Gastroesophageal sphincter (tissue), 4 donors: ENCODE measurements at regions not wholly inside any gene's neighbourhood (a gene's known extent, or its start where the extent isn't known, plus 50 kb on each side); places are given as distances from the start of the nearest gene placed in this dataset.

Source experiments
- ATAC-seq: fragments of 150-250 bp; one replicate; pipeline ENCODE4 v1.9.1; 2016; ENCODE audit warnings: mild to moderate bottlenecking, moderate library complexity
- H3K27ac ChIP-seq, 4 donors: fragments of 200-600 bp; sonication (generic) in 3 of 4; 1 replicate in 3 of 4; 2 replicates in 1 of 4; pipeline ENCODE4 v1.5.1; 2016 to 2019
- H3K27me3 ChIP-seq: fragments of 200-600 bp; sonication (generic); one replicate; pipeline ENCODE4 v1.5.1; 2019
- H3K36me3 ChIP-seq, 2 donors: fragments of 200-600 bp; sonication (generic); one replicate each; pipeline ENCODE4 v1.5.1; 2019; ENCODE audit warnings: control low read depth in 1 of 2
- H3K4me1 ChIP-seq, 3 donors: fragments of 200-600 bp; sonication (generic); 1 replicate in 2 of 3; 2 replicates in 1 of 3; pipeline ENCODE4 v1.5.1; 2016 to 2019; ENCODE audit warnings: control low read depth in 2 of 3
- H3K4me3 ChIP-seq, 2 donors: fragments of 200-600 bp; sonication (generic); one replicate each; pipeline ENCODE4 v1.5.1; 2019; ENCODE audit warnings: mild to moderate bottlenecking in 1 of 2, moderate library complexity in 1 of 2
- H3K9me3 ChIP-seq, 3 donors: fragments of 200-600 bp; sonication (generic); one replicate each; pipeline ENCODE4 v1.5.1; 2017 to 2019; ENCODE audit warnings: control low read depth in 2 of 3
- CTCF ChIP-seq, 4 experiments: fragments of 200-600 bp in 2 of 4; fragments of 450-650 bp in 2 of 4; sonication (generic) in 1 of 4; IDR thresholded peaks; one replicate each; pipeline ENCODE4 v1.5.1; 2017 to 2019; ENCODE audit warnings: antibody characterized with exemption in 4 of 4, mild to moderate bottlenecking in 2 of 4, moderate library complexity in 2 of 4
- EP300 ChIP-seq: sonication (generic); formaldehyde crosslinking; IDR thresholded peaks from one replicate; pipeline ENCODE4 v1.6.1; 2017; ENCODE audit warnings: antibody characterized with exemption, mild to moderate bottlenecking
- POLR2A ChIP-seq, 2 donors: fragments of 450-650 bp; IDR thresholded peaks; one replicate each; pipeline ENCODE4 v1.6.1; 2017; ENCODE audit warnings: antibody characterized with exemption in 2 of 2, mild to moderate bottlenecking in 2 of 2, moderate library complexity in 1 of 2
- POLR2AphosphoS5 ChIP-seq: sonication (generic); formaldehyde crosslinking; IDR thresholded peaks from one replicate; pipeline ENCODE4 v1.6.1; 2017; ENCODE audit warnings: antibody characterized with exemption
- WGBS, 2 donors: methylation state at CpG; one replicate each; pipeline ENCODE4 v1.1.5; 2018; ENCODE audit warnings: low coverage in 1 of 2; 5-methylcytosine and 5-hydroxymethylcytosine counted together

DNA sequence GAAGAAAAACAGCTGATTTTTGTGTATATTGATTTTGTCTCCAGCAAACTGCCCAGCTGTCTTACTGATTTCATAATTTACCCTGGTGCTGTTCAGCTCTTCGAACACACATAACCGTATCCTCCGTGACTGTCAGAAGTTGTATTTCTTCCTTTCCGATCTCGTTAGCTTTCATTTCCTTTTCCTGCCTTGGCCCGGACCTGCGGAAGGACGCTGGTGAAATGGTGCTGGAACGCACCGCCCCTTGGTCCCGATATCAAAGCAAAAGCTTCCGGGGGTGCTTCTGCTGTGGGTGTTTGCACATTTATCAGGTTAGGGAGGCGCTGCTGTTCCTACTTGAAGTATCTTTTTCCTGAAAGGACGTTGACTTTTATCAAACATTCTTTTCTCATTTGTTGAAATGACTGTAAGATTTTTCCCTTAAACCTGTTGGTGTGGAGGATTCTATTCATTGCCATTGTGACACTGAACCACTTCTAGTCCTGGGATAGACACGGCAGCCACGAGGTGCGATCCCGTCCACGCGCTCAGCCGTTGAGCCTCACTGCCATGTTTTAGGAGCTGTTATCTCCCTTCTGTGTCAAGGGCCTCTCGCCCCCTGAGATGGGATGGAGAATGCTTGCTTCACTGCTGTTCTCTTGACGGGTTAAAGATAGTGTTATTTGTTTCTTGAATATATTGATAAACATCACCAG, 72.6 kb downstream of the FOXL3 start:
- Histone ChIP-seq H3K9me3 (peaks cover 0 to 10% (median 0%) of the 10 kb centered on the region in 3 donors), H3K36me3 (no peaks in the 10 kb centered on the region), H3K27ac (no peak overlapping the region), H3K4me3 (peak overlapping the region in 1 of 2 donors; percentile 5), H3K4me1 (peaks cover 0 to 5% (median 0%) of the 10 kb centered on the region in 3 donors), H3K27me3 (peaks cover 63% of the 10 kb centered on the region)
- 43 to 58% methylated on average over 13 to 23 of the region's 23 CpGs for WGBS, 2 donors
- TF ChIP-seq CTCF (IDR thresholded peaks at IDR 0.05), result no peak
- no peak for TF ChIP-seq POLR2A (IDR thresholded peaks at IDR 0.05)
- no peak for TF ChIP-seq EP300
- TF ChIP-seq POLR2AphosphoS5, result no peak
- ATAC-seq, result no peak

- no peak for TF ChIP-seq POLR2A (IDR thresholded peaks at IDR 0.05)
- peaks cover 63% of the 10 kb centered on the region for H3K27me3 ChIP-seq
- peaks cover 0 to 3% (median 0%) of the 10 kb centered on the region in 3 donors for H3K9me3 ChIP-seq
- H3K36me3 ChIP-seq, result no peaks in the 10 kb centered on the region
- no peak for ATAC-seq
- H3K4me1 ChIP-seq, result peaks cover 0 to 5% (median 0%) of the 10 kb centered on the region in 3 donors
- 80% methylated on average over 1 of the region's 20 CpGs; no CpG with 5 or more reads in 1 of the 2 donors for WGBS, 2 donors
- H3K4me3 ChIP-seq, result no peak overlapping the region
- no peak overlapping the region for H3K27ac ChIP-seq
These were observed 73.7 kb downstream of the FOXL3 start for GRCh38 chr7:363626-364025.

DNA sequence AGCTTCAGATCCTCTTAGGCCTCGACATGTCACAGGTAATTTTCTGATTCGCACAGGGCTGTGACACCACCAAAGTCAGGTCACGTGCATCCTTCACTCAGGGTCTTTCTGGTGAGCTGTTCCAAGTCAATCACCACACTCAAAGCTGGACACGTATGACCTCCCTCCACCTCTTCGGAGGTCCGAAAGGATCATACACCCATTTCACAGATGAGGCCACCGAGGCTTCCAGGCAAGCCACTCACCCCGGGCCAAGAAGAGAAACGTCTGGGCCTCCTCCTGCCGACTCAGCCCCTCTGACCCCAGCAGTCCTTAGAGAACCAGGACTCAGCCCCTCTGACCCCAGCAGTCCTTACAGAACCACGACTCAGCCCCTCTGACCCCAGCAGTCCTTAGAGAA, 74.6 kb downstream of the FOXL3 start:
- H3K4me1 ChIP-seq, result peaks cover 0 to 5% (median 0%) of the 10 kb centered on the region in 3 donors
- WGBS, 2 donors, result 100% methylated on average over 1 to 3 of the region's 11 CpGs
- H3K27ac ChIP-seq, result no peak overlapping the region
- H3K27me3 ChIP-seq, result peaks cover 54% of the 10 kb centered on the region
- H3K4me3 ChIP-seq, result no peak overlapping the region
- ATAC-seq, result no peak
- no peaks in the 10 kb centered on the region for H3K36me3 ChIP-seq
- no peak for TF ChIP-seq POLR2A (IDR thresholded peaks at IDR 0.05)
- TF ChIP-seq EP300, result no peak
- no peak for TF ChIP-seq POLR2AphosphoS5
- TF ChIP-seq CTCF (IDR thresholded peaks at IDR 0.05), result no peak
- H3K9me3 ChIP-seq, result no peaks in the 10 kb centered on the region

- no peak for TF ChIP-seq EP300
- no peak for TF ChIP-seq CTCF (IDR thresholded peaks at IDR 0.05)
- TF ChIP-seq POLR2A (IDR thresholded peaks at IDR 0.05), result no peak
- TF ChIP-seq POLR2AphosphoS5, result no peak
- ATAC-seq, result no peak
- Histone ChIP-seq H3K27me3 (peaks cover 43% of the 10 kb centered on the region), H3K27ac (no peak overlapping the region), H3K4me1 (peaks cover 0 to 5% (median 0%) of the 10 kb centered on the region in 3 donors), H3K4me3 (no peak overlapping the region), H3K36me3 (no peaks in the 10 kb centered on the region), H3K9me3 (no peaks in the 10 kb centered on the region)
- WGBS, 2 donors, result 82 to 83% methylated on average over 6 to 16 of the region's 23 CpGs
These were observed 75.6 kb downstream of the FOXL3 start for GRCh38 chr7:365593-365992.

DNA sequence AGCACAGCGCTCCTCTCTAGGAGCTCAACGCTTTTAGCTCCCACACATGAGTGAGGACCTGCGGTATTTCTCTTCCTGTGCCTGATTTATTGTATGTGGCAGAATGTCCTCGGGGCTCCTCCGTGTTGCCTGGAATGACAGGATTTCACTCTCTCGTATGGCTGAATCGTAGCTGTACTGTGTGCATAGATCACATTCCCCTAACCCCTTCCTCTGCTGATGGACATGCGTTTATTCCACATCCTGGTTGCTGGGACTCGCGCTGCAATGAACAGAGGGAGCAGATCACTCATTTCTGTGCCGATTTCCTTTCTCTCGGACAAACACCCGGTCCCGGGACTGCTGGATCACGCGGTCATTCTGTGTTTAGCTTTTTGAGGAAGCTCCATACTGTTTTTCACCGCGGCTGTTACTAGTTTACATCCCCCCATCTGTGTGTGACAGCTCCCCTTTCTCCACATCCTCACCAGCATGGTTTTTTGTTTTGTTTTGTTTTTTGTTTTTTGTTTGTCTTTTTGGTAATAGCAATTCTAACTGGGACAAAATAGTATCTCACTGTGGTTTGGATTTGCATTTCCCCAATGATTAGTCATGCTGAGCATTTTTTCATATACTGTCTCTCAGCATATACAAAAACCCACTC, 76.3 kb downstream of the FOXL3 start:
- no peak for ATAC-seq
- no peak overlapping the region for H3K4me3 ChIP-seq
- H3K36me3 ChIP-seq, result no peaks in the 10 kb centered on the region
- no peak overlapping the region for H3K27ac ChIP-seq
- H3K4me1 ChIP-seq, result peaks cover 0 to 5% (median 0%) of the 10 kb centered on the region in 3 donors
- 31 to 33% methylated on average over 13 to 18 of the region's 18 CpGs for WGBS, 2 donors
- peaks cover 36% of the 10 kb centered on the region for H3K27me3 ChIP-seq
- no peak for TF ChIP-seq POLR2AphosphoS5
- TF ChIP-seq CTCF (IDR thresholded peaks at IDR 0.05), result no peak
- TF ChIP-seq POLR2A (IDR thresholded peaks at IDR 0.05), result no peak
- TF ChIP-seq EP300, result no peak
- H3K9me3 ChIP-seq, result no peaks in the 10 kb centered on the region
